ENCODE measurements at regions not wholly inside any gene's neighbourhood (a gene's known extent, or its start where the extent isn't known, plus 50 kb on each side); places are given as distances from the start of the nearest gene placed in this dataset.

DNA sequence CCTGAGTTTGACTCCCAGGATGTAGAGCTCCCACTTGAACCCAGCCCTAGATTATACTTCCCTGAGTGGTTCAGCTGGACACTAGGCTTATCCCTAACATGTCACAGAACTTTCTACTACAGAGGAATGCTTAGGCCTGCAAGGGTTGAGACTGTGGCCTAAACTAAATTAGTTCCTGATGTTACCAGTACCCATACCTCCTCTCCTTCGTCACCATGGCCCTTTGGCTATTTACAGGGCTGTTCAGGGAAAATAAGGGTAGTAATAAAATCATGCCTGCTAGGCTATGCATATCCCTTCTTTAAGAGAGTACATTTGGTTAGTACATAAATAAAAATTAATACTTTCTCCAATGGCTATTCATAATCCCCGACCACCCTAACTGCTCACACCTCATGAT lies 356.4 kb upstream of the RASGRP1 start:
- no peak overlapping the region for H2AK5ac ChIP-seq (ENCODE audit: low read depth, low read length)
- H2BK20ac ChIP-seq (ENCODE audit: low read length): no peak overlapping the region
- no peak for FAIRE-seq
- no peak overlapping the region for H2BK120ac ChIP-seq (replicated peaks; ENCODE audit: low read depth, low read length)
- no peak overlapping the region for H2BK15ac ChIP-seq (ENCODE audit: low read length)
- H2BK5ac ChIP-seq (ENCODE audit: low read depth, low read length): no peak overlapping the region
- H2AFZ ChIP-seq (ENCODE audit: low read length): no peak overlapping the region
- WGBS, 2 experiments (ENCODE audit: extremely low coverage in 1 of 2, insufficient coverage in 1 of 2, insufficient read length in 1 of 2, insufficient replicate concordance in 2 of 2, low coverage in 1 of 2, low lambda C conversion rate in 2 of 2, missing lambda C conversion rate in 1 of 2): 97% methylated on average over 2 of the region's 2 CpGs; no CpG with 5 or more reads in 1 of the 2 experiments
- no peak overlapping the region for H3K9ac ChIP-seq (replicated peaks in 1 of 4; ENCODE audit: extremely low read depth in 1 of 4, low read depth in 3 of 4, low read length in 3 of 4)
- TF ChIP-seq KDM1A (IDR thresholded peaks at IDR 0.05; ENCODE audit: borderline replicate concordance, low read length) (no peak), YY1 (IDR thresholded peaks at IDR 0.05; ENCODE audit: low read depth, low read length) (no peak), MAFK (IDR thresholded peaks at IDR 0.05; ENCODE audit: low read depth, low read length) (no peak), SAP30 (IDR thresholded peaks at IDR 0.05; ENCODE audit: insufficient read depth, insufficient replicate concordance, low read length) (no peak), CBX5 (IDR thresholded peaks at IDR 0.05; ENCODE audit: low read depth, low read length) (no peak), SP2 (IDR thresholded peaks at IDR 0.05; ENCODE audit: low read length) (no peak), POU5F1 (IDR thresholded peaks at IDR 0.05; ENCODE audit: low read depth, low read length) (no peak), TCF12 (IDR thresholded peaks at IDR 0.05; ENCODE audit: low read depth, low read length) (no peak), FOSL1 (IDR thresholded peaks at IDR 0.05; ENCODE audit: insufficient read depth, low read depth, low read length) (no peak), NRF1 (IDR thresholded peaks at IDR 0.05; ENCODE audit: low read depth, low read length) (no peak)
- TF ChIP-seq, protein P1, sequence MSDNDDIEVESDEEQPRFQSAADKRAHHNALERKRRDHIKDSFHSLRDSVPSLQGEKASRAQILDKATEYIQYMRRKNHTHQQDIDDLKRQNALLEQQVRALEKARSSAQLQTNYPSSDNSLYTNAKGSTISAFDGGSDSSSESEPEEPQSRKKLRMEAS (IDR thresholded peaks at IDR 0.05): no peak
- TF ChIP-seq, protein P2, sequence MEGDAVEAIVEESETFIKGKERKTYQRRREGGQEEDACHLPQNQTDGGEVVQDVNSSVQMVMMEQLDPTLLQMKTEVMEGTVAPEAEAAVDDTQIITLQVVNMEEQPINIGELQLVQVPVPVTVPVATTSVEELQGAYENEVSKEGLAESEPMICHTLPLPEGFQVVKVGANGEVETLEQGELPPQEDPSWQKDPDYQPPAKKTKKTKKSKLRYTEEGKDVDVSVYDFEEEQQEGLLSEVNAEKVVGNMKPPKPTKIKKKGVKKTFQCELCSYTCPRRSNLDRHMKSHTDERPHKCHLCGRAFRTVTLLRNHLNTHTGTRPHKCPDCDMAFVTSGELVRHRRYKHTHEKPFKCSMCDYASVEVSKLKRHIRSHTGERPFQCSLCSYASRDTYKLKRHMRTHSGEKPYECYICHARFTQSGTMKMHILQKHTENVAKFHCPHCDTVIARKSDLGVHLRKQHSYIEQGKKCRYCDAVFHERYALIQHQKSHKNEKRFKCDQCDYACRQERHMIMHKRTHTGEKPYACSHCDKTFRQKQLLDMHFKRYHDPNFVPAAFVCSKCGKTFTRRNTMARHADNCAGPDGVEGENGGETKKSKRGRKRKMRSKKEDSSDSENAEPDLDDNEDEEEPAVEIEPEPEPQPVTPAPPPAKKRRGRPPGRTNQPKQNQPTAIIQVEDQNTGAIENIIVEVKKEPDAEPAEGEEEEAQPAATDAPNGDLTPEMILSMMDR (IDR thresholded peaks at IDR 0.05; ENCODE audit: control extremely low read depth in 1 of 3, insufficient read depth in 1 of 3, low read depth in 1 of 3, low read length in 3 of 3): no peak
- H3K18ac ChIP-seq (ENCODE audit: extremely low read depth, low read length): no peak overlapping the region
- H3K56ac ChIP-seq (replicated peaks; ENCODE audit: insufficient read length, low read depth, low read length): no peak overlapping the region
- no peaks in the 10 kb centered on the region for H3K27me3 ChIP-seq (replicated peaks in 1 of 4; ENCODE audit: control insufficient read depth in 3 of 4, extremely low read depth in 1 of 4, insufficient read depth in 3 of 4, low read length in 3 of 4)
- H3K27ac ChIP-seq (ENCODE audit: low read depth, low read length): no peak overlapping the region
- H3K4ac ChIP-seq (replicated peaks; ENCODE audit: insufficient read length, low read depth, low read length): no peak overlapping the region
- CTCF ChIA-PET (ENCODE audit: partially characterized antibody): no interaction called here
- H3K4me2 ChIP-seq (ENCODE audit: insufficient read depth in 1 of 2, low read depth in 2 of 2, low read length in 2 of 2): no peak overlapping the region
- no peaks in the 10 kb centered on the region for H3K4me1 ChIP-seq (replicated peaks in 1 of 4; ENCODE audit: control insufficient read depth in 3 of 4, insufficient read depth in 4 of 4, low read length in 3 of 4)
- no peaks in the 10 kb centered on the region for H3K9me3 ChIP-seq (ENCODE audit: insufficient read depth in 2 of 2, low read depth in 1 of 2, low read length in 1 of 2)
- no peak overlapping the region for H3K23ac ChIP-seq (ENCODE audit: insufficient read length)
- no peak for DNase-seq (ENCODE audit: low read depth in 1 of 2, low spot score in 2 of 2)
- no peak overlapping the region for H3K14ac ChIP-seq (ENCODE audit: insufficient read length)
- H4K8ac ChIP-seq (ENCODE audit: extremely low read depth, insufficient read depth, low read length): no peak overlapping the region
- H4K5ac ChIP-seq (ENCODE audit: insufficient read length, low read depth, low read length): no peak overlapping the region
- no peaks in the 10 kb centered on the region for H3K36me3 ChIP-seq (ENCODE audit: control insufficient read depth in 2 of 4, insufficient read depth in 4 of 4, low read length in 3 of 4)
- POLR2A ChIA-PET (ENCODE audit: partially characterized antibody): no interaction called here
- H4K20me1 ChIP-seq (replicated peaks in 1 of 2; ENCODE audit: control insufficient read depth in 1 of 2, insufficient read depth in 2 of 2, low read length in 2 of 2): no peaks in the 10 kb centered on the region
- H3K79me1 ChIP-seq (ENCODE audit: low read depth, low read length): no peaks in the 10 kb centered on the region
- no peak overlapping the region for H2BK12ac ChIP-seq (ENCODE audit: low read depth, low read length)
- H3K79me2 ChIP-seq (ENCODE audit: control insufficient read depth in 1 of 2, insufficient read depth in 2 of 2, low read length in 2 of 2): no peaks in the 10 kb centered on the region
- no peak overlapping the region for H3K4me3 ChIP-seq (ENCODE audit: extremely low read depth in 1 of 4, insufficient read depth in 2 of 4, low read depth in 3 of 4, low read length in 4 of 4)
- H4K91ac ChIP-seq (replicated peaks; ENCODE audit: insufficient read length, low read length): no peak overlapping the region
- H3K23me2 ChIP-seq (ENCODE audit: low read depth, low read length): no peaks in the 10 kb centered on the region
